Right atrium auricular region (tissue), 2 donors: ENCODE measurements at regions not wholly inside any gene's neighbourhood (a gene's known extent, or its start where the extent isn't known, plus 50 kb on each side); places are given as distances from the start of the nearest gene placed in this dataset.

Experiments
- DNase-seq: peaks from one replicate; pipeline ENCODE4 v3.0.0-alpha.2; 2019; ENCODE audit warnings: low spot score
- H3K27ac ChIP-seq, 2 donors: fragments of 200-600 bp; sonication (generic); 1 replicate in 1 of 2; 2 replicates in 1 of 2; pipeline ENCODE4 v1.5.1; 2016 to 2019
- H3K27me3 ChIP-seq, 2 donors: fragments of 200-600 bp; sonication (generic); one replicate each; pipeline versions ENCODE4 v1.5.1 to v1.6.0; 2017 to 2019
- H3K36me3 ChIP-seq: fragments of 200-600 bp; sonication (generic); one replicate; pipeline ENCODE4 v1.5.1; 2016
- H3K4me1 ChIP-seq, 2 donors: fragments of 200-600 bp; sonication (generic); one replicate each; pipeline versions ENCODE4 v1.5.1 to v1.6.0; 2017 to 2019
- H3K4me3 ChIP-seq, 2 donors: fragments of 200-600 bp; sonication (generic); 1 replicate in 1 of 2; 2 replicates in 1 of 2; pipeline ENCODE4 v1.5.1; 2017 to 2019; ENCODE audit warnings: mild to moderate bottlenecking in 1 of 2, moderate library complexity in 1 of 2
- H3K9me3 ChIP-seq, 2 donors: fragments of 200-600 bp; sonication (generic); one replicate each; pipeline ENCODE4 v1.5.1; 2019
- CTCF ChIP-seq, 2 donors: fragments of 200-600 bp; sonication (generic); IDR thresholded peaks; one replicate each; pipeline ENCODE4 v1.5.1; 2019; ENCODE audit warnings: antibody characterized with exemption in 2 of 2

GRCh38 chr1:90783181-90783580 is 66.1 kb upstream of the BARHL2 start:
- Histone ChIP-seq H3K4me3 (no peak overlapping the region), H3K36me3 (no peaks in the 10 kb centered on the region), H3K27ac (no peak overlapping the region), H3K9me3 (no peaks in the 10 kb centered on the region), H3K27me3 (no peaks in the 10 kb centered on the region), H3K4me1 (no peaks in the 10 kb centered on the region)
- TF ChIP-seq CTCF (IDR thresholded peaks at IDR 0.05): no peak
- no peak for DNase-seq

- Histone ChIP-seq H3K4me1 (no peaks in the 10 kb centered on the region), H3K27me3 (no peaks in the 10 kb centered on the region), H3K36me3 (no peaks in the 10 kb centered on the region), H3K4me3 (no peak overlapping the region), H3K9me3 (no peaks in the 10 kb centered on the region), H3K27ac (no peak overlapping the region)
- DNase-seq: no peak
- no peak for TF ChIP-seq CTCF (IDR thresholded peaks at IDR 0.05)
Observed at GRCh38 chr1:90782046-90782445, 64.9 kb upstream of the BARHL2 start.

- Histone ChIP-seq H3K9me3 (no peaks in the 10 kb centered on the region), H3K4me1 (no peaks in the 10 kb centered on the region), H3K27me3 (no peaks in the 10 kb centered on the region), H3K36me3 (no peaks in the 10 kb centered on the region), H3K27ac (no peak overlapping the region), H3K4me3 (no peak overlapping the region)
- DNase-seq: no peak
- no peak for TF ChIP-seq CTCF (IDR thresholded peaks at IDR 0.05)
Observed at GRCh38 chr1:90781534-90781933, 64.4 kb upstream of the BARHL2 start.

GRCh38 chr1:90780981-90781380 is 63.9 kb upstream of the BARHL2 start:
- no peaks in the 10 kb centered on the region for H3K9me3 ChIP-seq
- no peak overlapping the region for H3K27ac ChIP-seq
- no peaks in the 10 kb centered on the region for H3K27me3 ChIP-seq
- no peak overlapping the region for H3K4me3 ChIP-seq
- no peaks in the 10 kb centered on the region for H3K36me3 ChIP-seq
- DNase-seq: no peak
- TF ChIP-seq CTCF (IDR thresholded peaks at IDR 0.05): no peak
- no peaks in the 10 kb centered on the region for H3K4me1 ChIP-seq

- no peaks in the 10 kb centered on the region for H3K27me3 ChIP-seq
- H3K36me3 ChIP-seq: no peaks in the 10 kb centered on the region
- no peak overlapping the region for H3K27ac ChIP-seq
- no peak for TF ChIP-seq CTCF (IDR thresholded peaks at IDR 0.05)
- H3K4me1 ChIP-seq: no peaks in the 10 kb centered on the region
- H3K9me3 ChIP-seq: no peaks in the 10 kb centered on the region
- DNase-seq: no peak
- H3K4me3 ChIP-seq: no peak overlapping the region
Observed at GRCh38 chr1:90779573-90779972, 62.5 kb upstream of the BARHL2 start.

- no peaks in the 10 kb centered on the region for H3K27me3 ChIP-seq
- H3K27ac ChIP-seq: no peak overlapping the region
- no peaks in the 10 kb centered on the region for H3K9me3 ChIP-seq
- no peak for DNase-seq
- H3K4me1 ChIP-seq: no peaks in the 10 kb centered on the region
- no peaks in the 10 kb centered on the region for H3K36me3 ChIP-seq
- no peak for TF ChIP-seq CTCF (IDR thresholded peaks at IDR 0.05)
- no peak overlapping the region for H3K4me3 ChIP-seq
Observed at GRCh38 chr1:90778486-90778885, 61.4 kb upstream of the BARHL2 start.
